ENCODE measurements at regions not wholly inside any gene's neighbourhood (a gene's known extent, or its start where the extent isn't known, plus 50 kb on each side); places are given as distances from the start of the nearest gene placed in this dataset.

DNA sequence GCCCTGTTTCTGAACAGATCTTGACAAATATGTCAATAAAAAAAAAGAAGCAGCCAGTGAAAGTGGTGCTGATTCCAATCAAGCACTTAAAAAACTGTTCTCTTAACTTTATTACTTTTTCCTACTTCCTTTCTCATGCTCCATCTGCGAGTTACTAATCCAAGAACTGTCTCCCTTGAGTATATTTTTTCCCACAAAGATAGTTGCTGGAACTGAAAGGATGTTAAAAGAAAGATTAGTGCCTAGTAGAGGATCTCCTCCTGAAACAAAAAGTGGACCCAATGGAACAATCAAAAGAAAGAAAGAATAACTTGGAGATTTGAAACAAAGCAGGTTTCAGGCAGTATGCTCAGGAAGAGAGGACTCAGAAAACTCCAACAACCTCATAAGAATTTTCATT lies 1034.8 kb downstream of the PCDH17 start:
- 0% methylated on average over 1 of the region's 1 CpG for WGBS (ENCODE audit: insufficient coverage, insufficient replicate concordance, low lambda C conversion rate, missing lambda C conversion rate)
- Histone ChIP-seq H3K79me2 (ENCODE audit: control insufficient read depth, insufficient read depth, low read length) (no peaks in the 10 kb centered on the region), H3K36me3 (ENCODE audit: control insufficient read depth in 2 of 2, insufficient read depth in 2 of 2, low read length in 1 of 2) (no peaks in the 10 kb centered on the region), H3K9me3 (replicated peaks; ENCODE audit: control insufficient read depth, insufficient read depth, low read length) (no peaks in the 10 kb centered on the region), H3K27ac (ENCODE audit: control insufficient read depth, insufficient read depth) (no peak overlapping the region), H3K27me3 (replicated peaks in 1 of 2; ENCODE audit: control insufficient read depth in 2 of 2, insufficient read depth in 2 of 2, low read length in 1 of 2) (no peaks in the 10 kb centered on the region), H3K9ac (ENCODE audit: control insufficient read depth, insufficient read depth, low read length) (no peak overlapping the region), H3K4me2 (ENCODE audit: control insufficient read depth, insufficient read depth) (no peak overlapping the region), H4K20me1 (ENCODE audit: control insufficient read depth, insufficient read depth) (no peaks in the 10 kb centered on the region), H2AFZ (ENCODE audit: control insufficient read depth, low read depth, low read length) (no peak overlapping the region), H3K4me3 (no peak overlapping the region), H3K4me1 (ENCODE audit: control insufficient read depth, insufficient read depth, low read length) (no peaks in the 10 kb centered on the region)
- ChIA-PET POLR2A (no interaction called here), RAD21 (ENCODE audit: unreplicated experiment) (no interaction called here), SMC1A (ENCODE audit: uncharacterized antibody, unreplicated experiment) (interaction anchor here (0.6 to 1.3 kb wide), 3 partner anchors 49 to 795 kb away, joined by 3 read pairs; no protein-coding TSS in a partner anchor), CTCF (no interaction called here)
- no TSS peak for BruUV-seq (replicated peaks)
- intact Hi-C loops (cut with micrococcal nuclease; ENCODE audit: unreplicated experiment) (no loop called here), in situ Hi-C loops (cut with MboI) (no loop called here)
- DNase-seq (ENCODE audit: low read depth, low spot score) (no peak), ATAC-seq (no peak), FAIRE-seq (no peak)
- TF ChIP-seq GATAD2B (conservative IDR thresholded peaks at IDR 0.05; ENCODE audit: low read depth) (no peak), RFX5 (IDR thresholded peaks at IDR 0.05; ENCODE audit: low read depth, low read length) (no peak), DPF2 (IDR thresholded peaks at IDR 0.05) (no peak), HCFC1 (IDR thresholded peaks at IDR 0.05; ENCODE audit: low read length) (no peak), RUNX3 (IDR thresholded peaks at IDR 0.05; ENCODE audit: low read length) (no peak), TCF3 (IDR thresholded peaks at IDR 0.05; ENCODE audit: borderline replicate concordance, insufficient read depth, low read depth, low read length) (no peak), FOS (IDR thresholded peaks at IDR 0.05; ENCODE audit: borderline replicate concordance, extremely low read depth, insufficient read length) (no peak), MEF2B (IDR thresholded peaks at IDR 0.05; ENCODE audit: partially characterized antibody, poor library complexity, severe bottlenecking) (no peak)
- TF ChIP-seq, protein P1, sequence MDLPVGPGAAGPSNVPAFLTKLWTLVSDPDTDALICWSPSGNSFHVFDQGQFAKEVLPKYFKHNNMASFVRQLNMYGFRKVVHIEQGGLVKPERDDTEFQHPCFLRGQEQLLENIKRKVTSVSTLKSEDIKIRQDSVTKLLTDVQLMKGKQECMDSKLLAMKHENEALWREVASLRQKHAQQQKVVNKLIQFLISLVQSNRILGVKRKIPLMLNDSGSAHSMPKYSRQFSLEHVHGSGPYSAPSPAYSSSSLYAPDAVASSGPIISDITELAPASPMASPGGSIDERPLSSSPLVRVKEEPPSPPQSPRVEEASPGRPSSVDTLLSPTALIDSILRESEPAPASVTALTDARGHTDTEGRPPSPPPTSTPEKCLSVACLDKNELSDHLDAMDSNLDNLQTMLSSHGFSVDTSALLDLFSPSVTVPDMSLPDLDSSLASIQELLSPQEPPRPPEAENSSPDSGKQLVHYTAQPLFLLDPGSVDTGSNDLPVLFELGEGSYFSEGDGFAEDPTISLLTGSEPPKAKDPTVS (IDR thresholded peaks at IDR 0.05; ENCODE audit: low read depth, low read length) = no peak
